GM10847 (cell line): ENCODE measurements at regions not wholly inside any gene's neighbourhood (a gene's known extent, or its start where the extent isn't known, plus 50 kb on each side); places are given as distances from the start of the nearest gene placed in this dataset.

Experiments used
- POLR2A ChIP-seq: IDR thresholded peaks from 2 replicates; pipeline ENCODE4 v1.6.1; 2011; ENCODE audit not compliant: insufficient read length; ENCODE audit errors: extremely low read depth

GRCh38 chr13:50464349-50465251, 378.9 kb downstream of the DLEU7 start:
- no peak for TF ChIP-seq POLR2A

GRCh38 chr13:50466456-50466855, 377.0 kb downstream of the DLEU7 start:
- TF ChIP-seq POLR2A, result no peak

- TF ChIP-seq POLR2A, result no peak
These were observed 376.1 kb downstream of the DLEU7 start for GRCh38 chr13:50467156-50468110.

GRCh38 chr13:50468849-50469669, 374.4 kb downstream of the DLEU7 start:
- TF ChIP-seq POLR2A, result no peak

- TF ChIP-seq POLR2A, result no peak
These were observed 369.3 kb downstream of the DLEU7 start for GRCh38 chr13:50474088-50474662.

- no peak for TF ChIP-seq POLR2A
These were observed 366.8 kb downstream of the DLEU7 start for GRCh38 chr13:50476577-50477285.

GRCh38 chr13:50481936-50482335, 361.6 kb downstream of the DLEU7 start:
- TF ChIP-seq POLR2A, result no peak

GRCh38 chr13:50483416-50483815, 360.1 kb downstream of the DLEU7 start:
- TF ChIP-seq POLR2A, result no peak

GRCh38 chr13:50484472-50485113, 358.9 kb downstream of the DLEU7 start:
- TF ChIP-seq POLR2A, result no peak

- no peak for TF ChIP-seq POLR2A
These were observed 357.2 kb downstream of the DLEU7 start for GRCh38 chr13:50485979-50486935.

- no peak for TF ChIP-seq POLR2A
These were observed 349.8 kb downstream of the DLEU7 start for GRCh38 chr13:50493683-50494082.

GRCh38 chr13:50494138-50494537, 349.4 kb downstream of the DLEU7 start:
- no peak for TF ChIP-seq POLR2A
